Left ventricle myocardium inferior (tissue), 1 donor: ENCODE measurements at regions not wholly inside any gene's neighbourhood (a gene's known extent, or its start where the extent isn't known, plus 50 kb on each side); places are given as distances from the start of the nearest gene placed in this dataset.
A peak's percentile ranks its signal among the peaks of the same experiment; 100 is the strongest.

ENCODE experiments used
- DNase-seq: peaks from one replicate; pipeline ENCODE4 v3.0.0-alpha.2; 2020
- H3K27ac ChIP-seq: fragments of 200-600 bp; replicated peaks from 2 replicates; pipeline ENCODE4 v1.8.0; 2021
- H3K27me3 ChIP-seq: fragments of 200-600 bp; 2 replicates; pipeline ENCODE4 v1.8.0; 2021; ENCODE audit warnings: low read depth
- H3K36me3 ChIP-seq: fragments of 200-600 bp; 2 replicates; pipeline ENCODE4 v1.8.0; 2021
- H3K4me1 ChIP-seq: fragments of 200-600 bp; 2 replicates; pipeline ENCODE4 v1.8.0; 2021
- H3K4me3 ChIP-seq: fragments of 200-600 bp; 2 replicates; pipeline ENCODE4 v1.8.0; 2021; ENCODE audit warnings: mild to moderate bottlenecking, moderate library complexity
- H3K9me3 ChIP-seq: fragments of 200-600 bp; replicated peaks from 2 replicates; pipeline ENCODE4 v1.8.0; 2021
- intact Hi-C: fragments of 100-400 bp; cut with micrococcal nuclease; formaldehyde crosslinking; loops from one replicate; pipeline ENCODE4 v1.11.0; 2022
- TF ChIP-seq, protein P1 (sequence below): fragments of 200-600 bp; IDR thresholded peaks from 2 replicates; pipeline ENCODE4 v1.8.0; 2021; ENCODE audit warnings: antibody characterized with exemption, mild to moderate bottlenecking, borderline replicate concordance
- donor health status: DM: no; HTN: yes; CAD: no; lungs with severe emphysema.

GRCh38 chr18:47601581-47602272, 328.7 kb downstream of the SMAD2 start:
- no peak for DNase-seq
- no peak overlapping the region for H3K4me3 ChIP-seq
- intact Hi-C loops: no loop called here
- H3K9me3 ChIP-seq: no peaks in the 10 kb centered on the region
- H3K27ac ChIP-seq: no peak overlapping the region
- H3K36me3 ChIP-seq: no peaks in the 10 kb centered on the region
- peaks cover 30% of the 10 kb centered on the region for H3K27me3 ChIP-seq
- TF ChIP-seq, protein P1, sequence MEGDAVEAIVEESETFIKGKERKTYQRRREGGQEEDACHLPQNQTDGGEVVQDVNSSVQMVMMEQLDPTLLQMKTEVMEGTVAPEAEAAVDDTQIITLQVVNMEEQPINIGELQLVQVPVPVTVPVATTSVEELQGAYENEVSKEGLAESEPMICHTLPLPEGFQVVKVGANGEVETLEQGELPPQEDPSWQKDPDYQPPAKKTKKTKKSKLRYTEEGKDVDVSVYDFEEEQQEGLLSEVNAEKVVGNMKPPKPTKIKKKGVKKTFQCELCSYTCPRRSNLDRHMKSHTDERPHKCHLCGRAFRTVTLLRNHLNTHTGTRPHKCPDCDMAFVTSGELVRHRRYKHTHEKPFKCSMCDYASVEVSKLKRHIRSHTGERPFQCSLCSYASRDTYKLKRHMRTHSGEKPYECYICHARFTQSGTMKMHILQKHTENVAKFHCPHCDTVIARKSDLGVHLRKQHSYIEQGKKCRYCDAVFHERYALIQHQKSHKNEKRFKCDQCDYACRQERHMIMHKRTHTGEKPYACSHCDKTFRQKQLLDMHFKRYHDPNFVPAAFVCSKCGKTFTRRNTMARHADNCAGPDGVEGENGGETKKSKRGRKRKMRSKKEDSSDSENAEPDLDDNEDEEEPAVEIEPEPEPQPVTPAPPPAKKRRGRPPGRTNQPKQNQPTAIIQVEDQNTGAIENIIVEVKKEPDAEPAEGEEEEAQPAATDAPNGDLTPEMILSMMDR: no peak
- H3K4me1 ChIP-seq: no peaks in the 10 kb centered on the region

DNA sequence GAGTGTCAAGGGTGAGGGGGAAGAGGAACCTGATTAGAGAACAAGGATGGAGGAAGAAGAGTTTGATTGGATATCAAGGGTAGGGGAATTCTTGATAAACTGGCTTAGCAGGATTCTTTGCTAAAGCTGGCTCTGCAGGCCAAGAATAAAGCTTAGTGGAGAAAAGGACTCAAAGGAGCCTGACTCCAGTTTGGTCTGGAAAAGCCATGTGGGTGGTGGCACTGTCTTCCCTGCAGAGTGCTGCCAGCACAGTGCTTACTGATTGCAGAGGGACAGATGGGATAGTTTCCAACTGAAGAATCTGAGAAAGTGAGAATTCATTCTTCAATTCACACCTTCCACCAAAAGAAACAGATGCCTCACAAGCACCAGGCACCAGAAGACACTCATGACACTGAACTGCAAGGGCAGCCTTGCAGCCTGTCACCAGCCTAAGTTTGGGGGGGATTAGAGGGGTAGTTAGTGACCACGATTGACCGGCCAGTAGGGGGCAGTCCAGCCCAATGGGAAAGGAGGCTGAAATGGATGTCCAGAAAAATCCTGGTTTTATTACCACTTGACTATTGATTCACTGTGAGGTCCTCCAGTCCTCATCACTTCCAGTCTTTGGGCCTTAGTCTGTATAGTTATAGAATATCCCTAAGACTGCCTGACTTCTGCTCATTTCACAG, 334.5 kb downstream of the SMAD2 start:
- Histone ChIP-seq H3K4me3 (no peak overlapping the region), H3K27ac (no peak overlapping the region), H3K27me3 (peaks cover 78% of the 10 kb centered on the region), H3K4me1 (no peaks in the 10 kb centered on the region), H3K9me3 (peaks cover 11% of the 10 kb centered on the region), H3K36me3 (no peaks in the 10 kb centered on the region)
- no peak for DNase-seq
- intact Hi-C loops: no loop called here
- TF ChIP-seq, protein P1: peak; percentile 33

- Histone ChIP-seq H3K4me3 (no peak overlapping the region), H3K27me3 (peaks cover 91% of the 10 kb centered on the region), H3K4me1 (no peaks in the 10 kb centered on the region), H3K27ac (no peak overlapping the region), H3K9me3 (peaks cover 11% of the 10 kb centered on the region), H3K36me3 (no peaks in the 10 kb centered on the region)
- DNase-seq: no peak
- intact Hi-C loops: no loop called here
- TF ChIP-seq, protein P1: no peak
Observed at GRCh38 chr18:47594621-47595086, 335.8 kb downstream of the SMAD2 start.

DNA sequence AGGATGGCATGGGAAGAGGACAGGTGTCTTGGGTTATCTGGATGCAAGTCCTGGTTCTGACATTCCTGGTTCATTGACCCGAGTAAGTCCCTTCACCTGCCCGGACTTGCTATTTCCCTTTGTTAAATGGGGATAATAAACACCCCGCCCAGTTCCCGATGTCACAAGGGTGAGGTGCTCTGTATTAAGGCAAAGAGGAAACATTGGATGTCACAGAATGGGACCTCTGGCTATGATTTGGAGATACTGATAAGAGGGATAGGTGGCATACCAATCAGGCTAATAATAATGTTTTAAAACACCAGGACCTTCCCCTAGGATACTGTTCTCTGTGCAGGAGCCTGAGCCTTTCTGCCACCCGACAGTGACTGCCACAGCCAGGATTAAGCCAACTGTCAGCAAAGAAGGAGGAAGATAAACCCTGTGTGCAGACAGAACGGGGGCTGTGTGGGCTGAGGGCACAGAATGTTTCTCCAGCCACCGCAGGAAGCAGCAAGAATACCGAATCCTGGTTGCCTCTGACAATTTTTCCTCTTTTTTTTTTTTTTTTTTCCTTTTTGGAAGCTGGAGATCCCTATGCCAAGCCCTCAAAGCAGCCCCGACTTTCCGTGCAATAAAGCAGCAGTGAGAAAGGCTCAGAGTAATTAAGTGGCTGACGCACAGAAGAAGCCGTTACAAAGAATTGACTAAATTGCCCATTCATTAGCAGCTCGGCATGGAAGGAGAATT, 336.6 kb downstream of the SMAD2 start:
- intact Hi-C loops: no loop called here
- no peaks in the 10 kb centered on the region for H3K36me3 ChIP-seq
- H3K4me3 ChIP-seq: no peak overlapping the region
- H3K4me1 ChIP-seq: no peaks in the 10 kb centered on the region
- TF ChIP-seq, protein P1: no peak
- peaks cover 91% of the 10 kb centered on the region for H3K27me3 ChIP-seq
- peaks cover 11% of the 10 kb centered on the region for H3K9me3 ChIP-seq
- DNase-seq: no peak
- H3K27ac ChIP-seq: no peak overlapping the region

DNA sequence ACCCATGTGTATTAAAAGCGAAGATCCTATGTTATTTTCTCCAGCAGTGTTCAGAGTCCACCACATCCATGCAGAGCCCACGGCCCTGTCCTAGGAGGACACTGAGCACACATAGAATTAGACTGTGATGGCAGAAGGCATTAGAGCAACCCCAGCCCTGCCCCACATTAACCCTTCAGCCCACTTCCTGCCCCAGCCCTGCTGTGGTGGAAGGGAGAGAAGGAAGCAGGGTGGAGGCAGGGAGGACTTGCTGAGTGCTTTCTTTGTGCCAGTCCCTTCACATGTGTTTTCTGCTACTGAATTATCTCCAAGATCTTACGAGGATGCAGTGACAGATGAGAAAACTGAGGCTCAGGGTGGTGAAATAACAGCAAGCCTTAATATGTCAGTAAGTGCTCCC, 339.0 kb downstream of the SMAD2 start:
- intact Hi-C loops: no loop called here

More for the DNA sequence above, 339.0 kb downstream of the SMAD2 start:
- Histone ChIP-seq H3K4me1 (no peaks in the 10 kb centered on the region), H3K4me3 (no peak overlapping the region), H3K27ac (no peak overlapping the region), H3K36me3 (no peaks in the 10 kb centered on the region), H3K9me3 (peaks cover 11% of the 10 kb centered on the region), H3K27me3 (peaks cover 72% of the 10 kb centered on the region)
- TF ChIP-seq, protein P1: no peak
- no peak for DNase-seq
